Embryonic facial prominence (tissue), 1 donor: ENCODE measurements at regions not wholly inside any gene's neighbourhood (a gene's known extent, or its start where the extent isn't known, plus 50 kb on each side); places are given as distances from the start of the nearest gene placed in this dataset.
"Not testable (repeated sequence)": the region's sequence is repeated elsewhere in the genome, so short reads cannot be mapped to it uniquely, and the experiment has no call there.

ENCODE experiments used
- DNase-seq: peaks from one replicate; pipeline ENCODE4 v3.0.0-alpha.2; 2016; ENCODE audit errors: extremely low spot score

- no peak for DNase-seq
These were observed 101.3 kb downstream of the CDC42EP3 start for GRCh38 chr2:37569986-37570679.

DNA sequence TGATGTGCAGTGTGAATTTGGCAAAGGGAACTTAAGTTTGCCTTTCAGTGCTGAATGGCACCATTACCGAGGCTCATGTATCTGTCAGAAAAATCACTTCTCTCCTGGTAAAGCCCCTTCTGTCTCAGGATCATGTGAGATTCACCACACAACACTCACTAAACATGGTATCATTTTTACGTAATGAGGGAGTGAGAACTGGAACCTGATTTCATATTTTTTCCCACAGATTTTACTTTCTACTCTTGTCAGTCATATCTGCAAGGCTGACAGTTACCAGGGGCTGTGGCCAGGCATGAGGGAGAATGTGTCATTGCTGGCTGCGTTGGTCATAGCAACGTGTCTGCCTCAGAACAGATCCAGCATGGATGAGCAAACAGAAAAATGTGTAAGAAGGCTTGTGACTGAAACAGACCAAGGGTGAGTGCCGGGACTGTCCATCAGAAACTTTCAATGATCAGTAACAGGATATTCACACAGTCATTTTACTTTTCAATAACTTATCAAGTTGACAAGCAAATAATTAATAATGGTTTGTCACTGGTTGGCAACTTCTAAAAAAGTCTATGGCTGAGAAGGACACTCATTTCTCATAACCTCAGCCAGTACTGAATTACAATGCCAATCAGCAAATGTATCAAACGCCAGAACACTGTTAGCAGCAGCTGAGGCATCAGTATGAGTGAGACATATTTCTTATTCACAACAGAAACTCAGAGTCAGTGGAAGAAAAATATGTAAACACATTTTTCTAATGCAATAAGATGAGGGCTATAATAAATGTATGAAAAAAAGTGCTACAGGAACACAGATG, 100.5 kb downstream of the CDC42EP3 start:
- DNase-seq = no peak

- no peak for DNase-seq
These were observed 99.8 kb downstream of the CDC42EP3 start for GRCh38 chr2:37571587-37572136.

DNA sequence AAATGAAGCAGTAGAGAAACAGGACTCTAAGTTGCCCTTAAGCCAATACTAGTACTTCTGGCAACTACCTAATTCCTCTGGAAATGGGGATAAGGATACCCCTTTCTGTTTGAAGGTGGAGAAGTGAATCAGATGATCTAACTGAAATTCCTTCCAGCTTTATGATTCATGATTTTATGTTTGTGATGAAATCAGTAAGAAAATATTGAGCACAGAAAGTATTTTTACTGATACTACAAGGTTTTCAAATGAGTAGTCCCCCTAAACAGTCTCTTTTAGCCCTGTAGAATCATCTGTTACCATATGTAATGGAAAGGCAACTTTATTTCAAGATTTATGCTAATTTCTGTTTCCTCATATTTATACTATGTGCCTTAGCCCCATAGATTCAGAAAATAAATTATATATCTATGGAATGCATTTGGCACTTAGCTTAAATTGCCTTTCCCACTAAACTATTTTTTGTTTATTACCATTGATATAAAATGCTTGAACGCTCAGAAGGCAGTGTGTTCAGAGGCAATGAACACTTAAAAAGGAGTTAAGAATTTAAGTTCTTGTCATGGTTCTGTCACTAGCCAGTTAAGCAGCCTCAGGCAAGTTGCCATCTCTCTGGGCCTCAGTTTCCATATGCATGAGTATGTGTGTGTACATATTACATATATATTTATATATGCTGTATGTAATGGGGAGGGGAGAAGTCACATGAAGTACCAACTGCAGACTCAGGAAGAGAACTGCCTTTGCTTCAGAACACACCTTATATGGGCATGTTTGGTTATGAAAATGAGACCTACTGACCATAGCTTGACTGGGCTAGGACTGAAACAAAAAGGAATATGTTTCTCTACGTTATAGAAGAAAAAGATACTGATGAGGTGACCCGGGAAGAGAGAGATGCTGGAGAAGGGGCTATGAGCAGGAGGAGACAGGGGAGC, 97.7 kb downstream of the CDC42EP3 start:
- DNase-seq = no peak

- DNase-seq = no peak
These were observed 95.7 kb downstream of the CDC42EP3 start for GRCh38 chr2:37575780-37576179.

DNA sequence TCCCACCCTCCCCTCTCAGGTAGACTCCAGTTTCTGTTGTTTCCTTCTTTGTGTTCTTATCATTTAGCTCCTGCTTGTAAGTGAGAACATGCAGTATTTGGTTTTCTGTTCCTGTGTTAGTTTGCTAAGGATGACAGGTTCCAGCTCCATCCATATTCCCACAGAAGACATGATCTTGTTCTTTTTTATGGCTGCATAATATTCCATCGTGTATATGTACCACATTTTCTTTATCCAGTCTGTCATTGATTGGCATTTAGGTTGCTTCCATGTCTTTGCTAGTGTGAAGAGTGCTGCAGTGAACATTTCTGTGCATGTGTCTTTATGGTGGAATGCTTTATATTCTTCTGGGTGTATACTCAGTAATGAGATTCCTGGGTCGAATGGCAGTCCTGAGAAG, 95.2 kb downstream of the CDC42EP3 start:
- DNase-seq = not testable (repeated sequence)

- DNase-seq = no peak
These were observed 94.6 kb downstream of the CDC42EP3 start for GRCh38 chr2:37576831-37577230.

DNA sequence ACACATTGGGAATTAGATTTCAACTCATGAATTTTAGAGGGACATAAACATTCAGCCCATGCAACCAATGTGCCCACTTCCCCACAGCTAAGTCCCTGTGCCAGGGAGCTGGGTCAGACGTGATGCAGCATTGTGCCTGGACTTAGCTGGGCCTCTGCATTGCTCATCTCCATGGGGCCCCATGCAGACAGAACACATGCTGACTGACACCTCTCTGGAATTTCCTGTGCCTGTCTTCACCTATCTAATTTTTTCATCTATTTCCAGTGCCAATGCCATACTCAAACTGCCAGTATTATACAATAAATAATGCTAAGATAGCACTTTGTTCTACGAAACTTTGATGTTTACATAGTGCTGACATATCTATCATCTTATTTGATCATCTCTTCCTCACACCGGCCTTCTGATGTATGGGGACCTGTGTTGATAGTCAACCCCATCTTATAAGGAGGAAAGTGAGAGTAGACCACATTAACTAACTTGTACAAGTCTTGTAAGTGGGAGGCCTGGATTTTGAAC, 92.2 kb downstream of the CDC42EP3 start:
- DNase-seq = no peak

GRCh38 chr2:37579949-37580348, 91.5 kb downstream of the CDC42EP3 start:
- DNase-seq = not testable (repeated sequence)

DNA sequence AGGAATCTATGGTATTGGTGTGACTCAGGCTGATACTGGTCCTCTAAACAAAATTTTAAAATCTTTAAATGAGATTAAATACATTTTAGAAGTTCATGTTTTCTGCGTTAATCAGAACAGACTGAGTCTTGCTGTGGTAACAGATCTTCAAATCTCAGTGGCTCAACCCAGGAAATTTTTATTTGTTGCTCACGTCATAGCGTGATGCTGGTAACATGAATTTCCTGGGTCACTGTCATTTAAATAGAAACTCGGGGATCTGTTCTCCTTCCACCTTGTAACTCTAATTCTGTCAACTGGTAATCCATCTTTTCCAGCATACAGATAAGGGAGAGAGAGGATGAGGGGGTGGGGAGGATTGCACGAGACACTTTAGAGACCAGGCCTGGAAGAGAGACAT, 90.0 kb downstream of the CDC42EP3 start:
- no peak for DNase-seq

GRCh38 chr2:37582481-37583220, 88.8 kb downstream of the CDC42EP3 start:
- no peak for DNase-seq

DNA sequence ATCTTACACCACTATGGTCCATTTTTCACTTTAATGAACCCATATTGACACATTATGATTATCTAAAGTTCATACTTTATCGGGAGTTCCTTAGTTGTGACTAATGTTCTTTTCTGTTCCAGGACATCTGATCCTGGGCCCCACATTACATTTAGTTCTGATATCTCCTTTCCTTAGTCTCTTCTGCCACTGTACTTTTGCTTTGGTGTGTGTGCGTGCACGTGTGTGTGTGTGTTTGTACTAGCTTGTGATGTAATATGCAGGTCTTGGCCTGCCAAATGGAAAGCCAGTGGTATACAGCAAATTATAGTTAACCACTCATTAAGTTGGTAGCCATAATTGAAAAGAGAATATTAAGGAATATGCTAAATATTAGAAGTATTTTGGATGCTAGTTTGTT, 88.0 kb downstream of the CDC42EP3 start:
- no peak for DNase-seq

GRCh38 chr2:37583867-37584266, 87.6 kb downstream of the CDC42EP3 start:
- DNase-seq = no peak

DNA sequence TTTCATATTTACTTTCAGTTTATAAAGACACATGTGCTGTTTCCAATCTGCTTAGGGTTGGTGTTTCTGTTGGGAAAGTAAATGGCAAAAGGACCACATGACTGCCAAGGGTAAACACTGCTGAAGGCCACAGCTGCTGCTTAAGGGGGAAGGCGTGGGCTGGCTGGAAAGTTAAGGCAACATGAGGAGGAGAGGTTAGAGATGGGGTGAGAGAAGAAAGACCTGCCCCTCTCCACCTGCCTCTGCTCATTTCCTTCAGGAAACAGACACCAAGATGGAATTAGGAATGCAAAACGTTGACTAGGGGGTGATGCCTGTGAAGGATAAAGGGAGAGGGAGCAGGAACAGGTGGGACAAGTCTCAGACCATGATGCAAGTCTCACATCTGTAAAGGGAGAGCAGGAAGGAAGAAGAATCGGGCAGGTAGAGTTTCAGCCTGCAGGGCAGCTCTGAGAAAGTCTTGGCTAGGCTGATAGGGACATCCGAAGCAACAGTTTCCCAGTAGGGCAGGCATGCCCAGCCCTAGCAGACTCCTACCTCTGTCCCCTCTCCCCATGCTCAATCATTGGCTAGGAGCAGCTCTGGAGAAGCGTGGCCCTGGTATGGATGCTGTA, 86.0 kb downstream of the CDC42EP3 start:
- DNase-seq = no peak

- no peak for DNase-seq
These were observed 85.3 kb downstream of the CDC42EP3 start for GRCh38 chr2:37585982-37586621.

GRCh38 chr2:37586663-37587317, 84.7 kb downstream of the CDC42EP3 start:
- no peak for DNase-seq

DNA sequence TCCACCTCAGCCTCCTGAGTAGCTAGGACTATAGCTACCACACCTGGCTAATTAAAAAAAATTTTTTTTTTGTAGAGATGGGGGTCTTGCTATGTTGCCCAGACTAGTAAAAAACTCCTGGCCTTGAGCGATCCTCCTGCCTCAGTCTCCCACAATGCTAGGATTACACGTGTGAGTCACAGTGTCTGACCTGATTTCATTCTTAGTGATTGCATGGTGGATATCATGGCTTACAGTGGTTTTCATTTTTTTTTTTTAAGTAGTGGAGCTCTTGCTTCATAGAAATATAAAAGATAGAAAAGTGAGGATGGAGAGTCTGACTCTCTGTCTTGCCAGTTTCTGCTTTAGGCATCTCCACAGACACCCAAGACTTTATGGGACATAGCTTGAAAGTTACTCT, 83.6 kb downstream of the CDC42EP3 start:
- no peak for DNase-seq

- no peak for DNase-seq
These were observed 83.1 kb downstream of the CDC42EP3 start for GRCh38 chr2:37588316-37588777.

DNA sequence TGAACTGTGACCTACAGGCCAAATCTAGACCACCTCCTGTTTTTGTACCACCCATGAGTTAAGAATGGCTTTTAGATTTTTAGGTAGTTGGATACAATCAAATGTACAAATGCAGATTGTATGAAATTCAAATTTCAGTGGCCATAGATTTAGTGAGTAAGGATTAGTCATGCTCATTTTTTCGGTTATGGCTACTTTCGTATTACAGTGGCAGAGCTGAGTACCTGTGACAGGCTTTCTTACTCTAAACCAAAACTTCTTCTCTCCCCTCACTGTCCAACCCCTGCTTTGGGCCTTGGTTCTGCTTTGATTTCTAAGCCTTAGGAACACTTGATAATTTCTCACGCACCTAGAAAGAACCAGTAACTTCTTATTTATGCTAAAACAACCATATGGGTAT, 82.1 kb downstream of the CDC42EP3 start:
- DNase-seq = no peak
